GM19239 (cell line): ENCODE measurements at regions not wholly inside any gene's neighbourhood (a gene's known extent, or its start where the extent isn't known, plus 50 kb on each side); places are given as distances from the start of the nearest gene placed in this dataset.
"Not testable (repeated sequence)": the region's sequence is repeated elsewhere in the genome, so short reads cannot be mapped to it uniquely, and the experiment has no call there.

Experiments used
- DNase-seq: peaks from one replicate; pipeline ENCODE4 v3.0.0; 2011; ENCODE audit warnings: low spot score; ENCODE audit not compliant: insufficient read length
- FAIRE-seq: peaks from 2 replicates; lab custom pipeline; 2011; peaks lifted over from hg19 to GRCh38; lab: Jason Lieb, UNC

GRCh38 chr6:90463359-90463758 is 123.5 kb downstream of the MAP3K7 start:
- FAIRE-seq = peak; percentile 21

GRCh38 chr6:90462102-90462501 is 124.8 kb downstream of the MAP3K7 start:
- DNase-seq (no peak), FAIRE-seq (no peak)

More at GRCh38 chr6:90463359-90463758, 123.5 kb downstream of the MAP3K7 start:
- peak; percentile 13 for DNase-seq

DNA sequence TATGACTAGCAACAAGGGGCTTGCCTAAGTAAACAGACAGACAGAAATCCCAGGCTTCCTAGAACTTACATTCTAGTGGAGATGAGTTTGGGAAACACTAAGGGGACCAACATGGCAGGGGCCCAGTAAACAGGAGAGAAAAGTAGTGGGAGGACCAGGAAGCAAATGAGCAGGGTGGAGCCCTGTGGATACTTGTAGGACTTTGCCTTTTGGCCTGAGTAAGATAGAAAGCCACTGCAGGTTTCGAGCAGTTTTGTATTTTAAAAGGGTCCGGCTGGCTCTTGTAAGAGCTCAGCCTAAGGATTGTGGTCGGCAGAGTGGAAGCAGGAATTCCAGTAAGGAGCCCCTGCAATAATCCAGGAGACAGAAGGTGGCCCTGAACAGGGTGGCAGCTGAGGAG is 125.5 kb downstream of the MAP3K7 start:
- FAIRE-seq (no peak), DNase-seq (no peak)

- DNase-seq (no peak), FAIRE-seq (no peak)
Measured at GRCh38 chr6:90460051-90460450, 126.8 kb downstream of the MAP3K7 start.

- no peak for FAIRE-seq
- no peak for DNase-seq
Measured at GRCh38 chr6:90459225-90459758, 127.6 kb downstream of the MAP3K7 start.

GRCh38 chr6:90458353-90459224 is 128.3 kb downstream of the MAP3K7 start:
- FAIRE-seq = no peak
- no peak for DNase-seq

GRCh38 chr6:90457867-90458259 is 129.0 kb downstream of the MAP3K7 start:
- FAIRE-seq = no peak

DNA sequence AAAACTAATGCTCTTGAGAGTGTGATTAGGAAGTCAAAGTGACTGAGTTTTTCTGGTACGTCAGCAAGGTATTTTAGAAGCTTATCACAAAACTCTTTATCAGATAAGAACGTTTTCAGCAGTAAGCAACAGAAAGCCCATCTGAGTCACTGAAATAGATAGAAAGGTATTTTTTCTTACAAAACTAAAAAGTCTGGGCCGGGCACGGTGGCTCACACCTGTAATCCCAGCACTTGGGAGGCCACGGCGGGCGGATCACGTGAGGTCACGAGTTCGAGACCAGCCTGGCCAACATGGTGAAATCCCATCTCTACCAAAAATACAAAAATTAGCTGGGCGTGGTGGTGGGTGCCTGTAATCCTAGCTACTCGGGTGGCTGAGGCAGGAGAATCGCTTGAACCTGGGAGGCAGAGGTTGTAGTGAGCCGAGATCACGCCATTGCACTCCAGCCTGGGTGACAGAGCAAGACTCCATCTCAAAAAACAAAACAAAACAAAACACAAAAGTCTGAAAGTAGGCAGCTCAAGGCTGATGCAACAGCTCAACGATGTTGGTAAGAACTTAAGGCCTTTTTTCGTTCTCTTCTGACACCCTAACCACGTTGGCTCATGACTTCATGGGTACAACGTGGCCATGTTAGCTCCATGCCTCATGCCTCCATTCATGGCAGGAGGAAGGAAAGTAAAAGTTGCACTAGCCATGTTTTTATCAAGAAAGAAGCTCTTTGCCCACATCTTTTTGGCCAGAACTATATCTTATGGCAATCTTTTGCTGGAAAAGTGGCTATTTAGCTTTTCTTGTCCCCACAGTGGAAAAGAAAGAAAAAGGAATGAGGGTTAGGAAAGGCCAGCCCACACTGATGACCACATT is 129.6 kb downstream of the MAP3K7 start:
- DNase-seq, FAIRE-seq: not testable (repeated sequence)

More at GRCh38 chr6:90457867-90458259, 129.0 kb downstream of the MAP3K7 start:
- DNase-seq = no peak

DNA sequence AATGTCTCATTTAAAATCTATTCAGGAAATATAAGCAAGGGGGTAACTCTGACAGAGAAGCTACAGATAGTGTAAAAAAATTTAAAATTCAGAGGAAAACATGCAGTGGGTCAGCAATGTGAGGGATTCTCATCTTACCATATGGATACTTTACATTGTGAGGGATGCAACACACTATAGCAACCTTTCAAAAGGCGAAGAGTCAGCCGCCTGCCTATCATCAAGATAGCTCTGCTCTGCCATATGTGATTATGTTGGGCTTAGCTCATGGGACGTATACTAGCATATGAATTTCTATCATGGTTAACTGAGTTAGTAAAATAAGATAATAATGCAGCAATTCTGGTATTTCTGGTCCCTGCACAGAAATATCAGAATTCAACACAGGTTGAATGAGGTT is 130.9 kb downstream of the MAP3K7 start:
- FAIRE-seq = no peak

DNA sequence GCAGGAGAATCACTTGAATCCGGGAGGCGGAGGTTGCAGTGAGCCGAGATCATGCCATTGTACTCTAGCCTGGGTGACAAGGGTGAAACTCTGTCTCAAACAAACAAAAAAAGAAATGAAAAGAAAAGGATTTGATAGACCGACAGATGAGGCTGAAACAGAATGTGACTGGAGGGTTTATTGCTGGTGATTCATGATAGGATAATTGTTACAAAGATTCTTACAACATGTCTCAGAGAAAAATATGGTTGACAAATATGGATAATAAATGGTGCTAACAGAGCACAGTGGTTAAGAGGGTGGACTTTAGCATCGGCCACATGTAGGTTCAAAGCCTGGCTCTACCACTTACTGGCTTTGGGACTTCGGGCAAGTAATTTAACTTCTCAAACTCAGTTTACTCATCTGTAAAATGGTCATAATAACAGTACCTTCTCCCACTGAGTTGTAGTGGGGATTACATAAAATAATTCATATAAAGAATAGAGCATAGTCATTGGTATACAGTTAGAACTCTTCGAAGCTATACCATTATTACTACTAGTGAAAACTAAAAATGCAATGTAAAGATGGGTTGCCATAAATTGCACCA is 131.9 kb downstream of the MAP3K7 start:
- DNase-seq (no peak), FAIRE-seq (no peak)

More for the DNA sequence above, 130.9 kb downstream of the MAP3K7 start:
- no peak for DNase-seq

GRCh38 chr6:90450268-90450953 is 136.5 kb downstream of the MAP3K7 start:
- FAIRE-seq = no peak
- DNase-seq = no peak

DNA sequence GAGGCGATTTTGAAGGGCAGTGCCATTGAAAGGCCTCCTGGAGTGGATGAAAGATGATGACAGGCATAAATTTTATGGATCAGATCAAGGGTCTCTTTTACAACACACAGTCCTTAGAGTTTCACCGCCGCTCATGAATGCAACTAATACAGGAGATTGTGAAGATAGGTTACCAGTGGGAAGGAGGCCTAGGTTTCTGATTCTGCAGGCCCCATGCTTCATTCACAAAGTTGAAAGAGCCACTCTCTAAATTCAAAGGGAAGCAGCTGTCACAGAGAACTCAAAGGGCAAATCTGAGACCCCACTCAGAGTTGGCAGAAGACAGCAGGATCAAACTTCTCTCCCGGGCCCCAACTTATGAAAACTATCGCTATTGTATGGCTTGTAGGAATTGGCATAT is 137.6 kb downstream of the MAP3K7 start:
- FAIRE-seq = no peak
- no peak for DNase-seq

GRCh38 chr6:90448836-90449235 is 138.0 kb downstream of the MAP3K7 start:
- DNase-seq = no peak
- FAIRE-seq = no peak

DNA sequence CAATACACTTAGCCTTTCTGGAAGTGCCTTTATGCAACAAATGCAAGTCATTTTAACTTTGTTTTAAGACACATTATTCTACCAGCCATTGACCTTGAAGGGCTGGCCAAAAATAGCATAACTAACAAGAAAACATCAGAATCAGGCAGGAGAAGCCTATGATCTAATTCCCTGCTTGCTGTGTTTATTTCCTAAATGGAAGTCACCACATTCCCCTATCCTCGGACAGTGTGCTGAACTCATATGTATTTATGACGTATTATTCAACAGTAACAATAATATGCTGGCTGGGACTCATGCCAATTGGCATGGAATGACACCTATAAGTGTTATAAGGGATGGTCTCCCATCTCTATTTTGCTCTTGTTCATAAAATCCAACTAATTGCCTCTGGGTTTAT is 140.7 kb downstream of the MAP3K7 start:
- DNase-seq (no peak), FAIRE-seq (no peak)

DNA sequence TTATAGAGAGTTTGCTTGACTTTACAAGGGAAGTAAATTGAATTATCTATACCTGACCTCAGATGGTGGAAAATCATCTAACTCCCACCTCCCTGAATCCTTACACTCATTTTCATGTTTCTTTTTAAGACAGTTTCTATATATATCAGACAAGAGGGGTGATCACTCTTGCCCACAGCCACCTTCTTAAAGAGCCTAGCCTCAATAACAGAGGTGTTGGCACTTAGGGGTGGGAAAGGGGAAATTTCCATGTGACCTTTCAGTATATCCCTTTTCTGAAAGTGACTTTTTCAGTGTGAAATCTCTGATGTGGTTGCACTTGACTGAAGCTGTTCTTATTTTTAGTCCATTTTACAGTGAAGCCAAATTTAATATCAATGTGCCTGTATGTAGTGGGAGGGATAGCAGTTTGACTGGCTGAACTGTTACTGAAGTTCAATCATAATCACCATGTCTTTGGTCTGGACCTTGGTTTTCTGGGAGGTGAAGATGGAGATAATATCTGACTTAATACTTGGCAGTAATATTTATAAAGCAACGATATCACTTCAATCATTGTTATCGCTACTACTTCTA is 141.3 kb downstream of the MAP3K7 start:
- FAIRE-seq (no peak), DNase-seq (no peak)

- no peak for FAIRE-seq
- no peak for DNase-seq
Measured at GRCh38 chr6:90444160-90444714, 142.6 kb downstream of the MAP3K7 start.

DNA sequence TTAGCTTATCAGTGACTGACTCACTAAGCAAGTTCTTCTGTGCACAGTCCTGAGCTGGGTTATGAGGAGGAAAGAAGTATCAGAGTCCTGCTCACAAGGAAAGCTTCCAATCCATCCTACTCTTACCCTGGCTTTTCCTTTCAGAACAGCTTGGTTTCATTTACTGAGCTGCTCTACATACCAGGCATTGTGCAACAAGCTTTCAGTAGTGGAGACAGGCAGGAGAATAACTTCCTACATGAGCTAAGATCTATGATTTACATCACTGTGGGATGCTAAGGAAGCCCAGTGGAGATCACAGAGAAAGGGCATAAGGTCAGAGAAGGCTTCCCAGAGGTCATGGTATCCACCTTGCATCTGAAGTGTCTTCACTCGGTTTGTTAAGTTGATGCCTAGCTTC is 144.5 kb downstream of the MAP3K7 start:
- no peak for DNase-seq
- no peak for FAIRE-seq

DNA sequence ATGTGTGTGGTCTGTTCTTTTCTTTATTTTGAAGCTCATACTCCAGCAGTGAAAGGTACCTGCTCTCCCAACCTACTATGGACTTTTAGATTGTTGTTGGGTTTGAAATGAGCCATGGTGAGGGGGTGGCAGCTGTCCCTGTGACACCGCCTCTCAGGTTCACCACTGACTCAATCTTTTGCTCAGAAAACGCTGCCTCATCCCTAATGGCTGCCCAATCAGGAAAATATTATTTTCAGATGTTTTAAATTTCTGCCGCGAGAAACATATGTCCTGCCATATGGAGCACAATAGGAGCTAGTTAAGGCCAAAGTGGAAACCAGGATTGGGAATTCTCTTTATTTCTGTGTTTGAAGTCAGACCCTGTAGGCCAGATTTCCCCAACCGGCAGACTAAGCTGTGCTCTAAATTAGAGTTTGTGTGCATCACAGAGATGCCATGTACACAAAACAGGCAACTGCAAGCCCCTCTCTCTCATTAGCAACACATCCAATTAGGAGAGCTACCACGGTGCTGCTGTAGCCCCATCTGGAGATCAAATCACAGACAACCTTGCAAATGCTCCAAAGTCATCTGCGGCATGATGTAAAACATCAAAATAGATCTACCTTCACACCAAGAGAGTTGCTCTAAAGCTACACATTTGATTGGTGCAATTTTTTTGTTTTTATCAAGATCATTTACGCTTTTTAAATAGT is 144.1 kb upstream of the BACH2 start:
- DNase-seq = no peak
- no peak for FAIRE-seq

GRCh38 chr6:90439586-90439985 is 142.9 kb upstream of the BACH2 start:
- no peak for DNase-seq
- FAIRE-seq = no peak
